GM19099 (cell line): ENCODE measurements at regions not wholly inside any gene's neighbourhood (a gene's known extent, or its start where the extent isn't known, plus 50 kb on each side); places are given as distances from the start of the nearest gene placed in this dataset.

ENCODE experiments used
- POLR2A ChIP-seq: IDR thresholded peaks from 3 replicates; pipeline ENCODE4 v1.6.1; 2011; ENCODE audit warnings: low read depth; ENCODE audit not compliant: insufficient read length; ENCODE audit errors: extremely low read depth

- no peak for TF ChIP-seq POLR2A
Observed at GRCh38 chr4:53748328-53748772, 157.1 kb upstream of the LNX1 start.

- no peak for TF ChIP-seq POLR2A
Observed at GRCh38 chr4:53747401-53747800, 156.1 kb upstream of the LNX1 start.

- no peak for TF ChIP-seq POLR2A
Observed at GRCh38 chr4:53744446-53745160, 153.3 kb upstream of the LNX1 start.

GRCh38 chr4:53734584-53735353, 143.5 kb upstream of the LNX1 start:
- TF ChIP-seq POLR2A, result no peak

- TF ChIP-seq POLR2A, result no peak
Observed at GRCh38 chr4:53734182-53734581, 142.9 kb upstream of the LNX1 start.

GRCh38 chr4:53732661-53733060, 141.4 kb upstream of the LNX1 start:
- no peak for TF ChIP-seq POLR2A

GRCh38 chr4:53730031-53730805, 138.9 kb upstream of the LNX1 start:
- TF ChIP-seq POLR2A, result no peak

GRCh38 chr4:53722110-53722509, 130.8 kb upstream of the LNX1 start:
- no peak for TF ChIP-seq POLR2A

- TF ChIP-seq POLR2A, result no peak
Observed at GRCh38 chr4:53721263-53721662, 130.0 kb upstream of the LNX1 start.

- TF ChIP-seq POLR2A, result no peak
Observed at GRCh38 chr4:53720776-53721175, 129.5 kb upstream of the LNX1 start.

GRCh38 chr4:53717064-53717549, 125.8 kb upstream of the LNX1 start:
- no peak for TF ChIP-seq POLR2A

GRCh38 chr4:53716471-53717063, 125.3 kb upstream of the LNX1 start:
- no peak for TF ChIP-seq POLR2A

GRCh38 chr4:53716011-53716410, 124.7 kb upstream of the LNX1 start:
- no peak for TF ChIP-seq POLR2A

GRCh38 chr4:53714236-53715140, 123.2 kb upstream of the LNX1 start:
- TF ChIP-seq POLR2A, result no peak
